Amniotic stem cell (primary cell): ENCODE measurements at regions not wholly inside any gene's neighbourhood (a gene's known extent, or its start where the extent isn't known, plus 50 kb on each side); places are given as distances from the start of the nearest gene placed in this dataset.

Experiments used
- DNase-seq: peaks from one replicate; lab custom pipeline; 2025; lab: John Stamatoyannopoulos, UW

DNA sequence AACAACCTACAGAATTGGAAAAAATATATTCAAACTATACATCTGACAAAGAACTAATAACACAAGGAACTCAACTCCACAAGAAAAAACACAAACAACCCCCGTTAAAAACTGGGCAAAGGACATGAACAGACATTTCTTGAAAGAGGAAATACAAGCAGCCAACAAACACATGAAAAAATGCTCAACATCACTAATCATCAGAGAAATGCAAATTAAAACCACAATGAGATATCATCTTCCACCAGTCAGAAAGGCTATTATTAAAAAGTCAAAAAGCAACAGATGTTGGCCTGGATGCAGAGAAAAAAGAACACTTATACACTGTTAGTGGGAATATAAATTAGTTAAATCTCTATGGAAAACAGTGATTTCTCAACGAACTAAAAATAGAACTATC, 82.6 kb upstream of the CCDC91 start:
- no peak for DNase-seq

DNA sequence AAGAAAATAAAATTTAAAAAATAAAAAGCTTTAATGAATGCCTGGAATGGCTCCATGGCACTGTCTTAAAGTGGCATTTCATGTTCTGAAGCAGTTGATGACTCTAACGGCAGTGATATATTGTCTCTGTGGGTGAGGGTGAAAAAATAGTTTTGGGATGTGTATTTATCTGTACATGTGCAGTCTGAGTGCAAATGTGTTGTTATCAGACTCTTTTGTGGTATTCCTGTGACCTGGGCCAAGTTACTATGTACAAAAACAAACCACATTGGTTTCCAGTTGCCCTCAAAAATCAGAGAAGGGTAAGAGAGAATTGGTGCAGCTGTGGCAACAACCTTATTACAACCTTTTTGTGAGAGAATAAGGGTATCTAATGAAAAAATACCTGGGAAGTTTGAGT, 81.7 kb upstream of the CCDC91 start:
- DNase-seq, result no peak

DNA sequence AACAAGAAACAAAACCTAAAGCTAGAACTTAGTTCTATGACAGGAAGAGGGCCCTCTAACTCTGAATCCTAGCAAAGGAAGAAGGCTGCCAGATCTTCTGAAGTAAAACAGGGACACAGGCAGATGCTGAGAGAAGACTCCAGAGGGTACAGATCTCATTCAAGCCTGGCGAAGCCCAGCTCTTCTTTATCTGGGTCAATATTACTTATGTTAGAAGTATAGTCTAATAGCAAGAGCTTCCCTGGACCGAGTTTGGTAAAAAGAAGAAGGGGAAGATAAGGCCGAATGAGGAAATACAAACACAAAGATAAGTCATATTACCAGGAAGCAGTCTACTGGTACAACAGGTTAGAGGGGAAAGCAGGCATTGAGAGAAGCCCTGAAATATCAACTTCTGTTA, 79.9 kb upstream of the CCDC91 start:
- no peak for DNase-seq

DNA sequence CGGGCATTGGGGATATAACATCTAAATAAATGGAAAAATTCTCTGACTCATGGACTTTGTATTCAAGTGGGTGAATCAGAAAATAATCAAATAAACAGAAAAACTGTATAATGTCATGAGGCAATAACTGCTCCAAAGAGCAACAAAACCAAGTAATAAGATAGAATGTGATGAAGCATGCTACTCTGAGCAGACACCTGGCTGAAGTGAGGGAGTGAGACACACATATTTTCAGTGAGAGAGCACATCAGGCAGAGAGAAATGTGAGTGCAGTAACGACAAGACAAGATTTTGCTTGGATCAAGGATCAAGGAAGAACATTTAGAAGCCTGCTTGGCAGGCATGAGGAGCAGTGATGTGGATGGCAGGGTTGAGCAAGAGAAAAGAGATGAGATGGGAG, 75.8 kb upstream of the CCDC91 start:
- DNase-seq, result no peak

DNA sequence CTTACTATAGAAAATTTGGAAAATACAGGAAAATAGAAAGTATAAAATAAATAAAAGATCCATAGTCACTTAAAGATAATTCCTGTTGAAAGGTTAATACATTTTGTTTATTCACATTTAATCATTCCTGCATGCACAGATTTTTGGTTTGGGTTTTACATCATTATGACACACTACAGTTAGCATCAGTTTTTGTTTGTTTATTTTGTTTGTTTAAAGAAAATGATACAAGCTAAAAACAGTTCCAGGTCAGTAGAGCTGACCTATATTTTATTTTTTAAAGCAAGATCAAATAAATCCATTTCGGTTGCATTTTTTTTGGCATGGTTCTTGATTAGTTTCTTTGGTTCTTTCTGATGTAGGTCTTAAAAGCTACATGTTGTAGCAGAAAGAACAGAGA, 68.8 kb upstream of the CCDC91 start:
- DNase-seq, result no peak

DNA sequence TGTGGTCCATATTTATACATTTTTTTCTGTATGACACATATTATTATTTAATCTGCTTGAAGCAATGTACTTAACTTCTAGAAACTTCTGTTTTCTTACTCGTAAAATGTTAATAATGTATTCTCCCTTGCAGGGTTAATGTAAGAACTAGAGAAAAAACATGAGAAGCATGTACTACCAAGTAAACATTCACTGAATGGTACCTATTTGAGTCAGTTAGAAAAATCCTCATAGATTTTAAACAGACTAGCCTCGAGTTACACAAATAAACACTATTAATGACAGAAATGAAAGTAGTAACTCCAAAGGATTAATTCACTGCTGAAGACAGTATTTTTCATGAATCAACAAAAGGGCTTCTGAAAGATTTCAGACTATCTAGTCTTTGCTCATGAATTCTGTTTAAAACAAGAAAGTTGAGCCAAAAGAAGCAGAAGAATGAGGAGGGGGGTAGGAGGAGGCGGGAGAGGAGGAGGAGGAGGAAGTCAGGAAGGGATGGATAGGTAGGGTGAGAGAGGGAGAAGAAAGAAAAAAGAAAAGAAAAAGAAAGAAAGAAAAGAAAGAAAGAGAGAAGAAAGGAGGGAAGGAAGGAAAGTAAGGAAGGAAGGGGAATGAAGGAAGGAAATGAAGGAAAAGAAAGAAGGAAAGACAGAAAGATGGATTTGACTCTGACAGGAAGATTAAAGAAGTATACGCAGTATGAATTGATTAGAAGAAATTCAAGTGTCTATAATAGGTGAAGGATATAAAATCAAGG, 68.2 kb upstream of the CCDC91 start:
- DNase-seq, result no peak

DNA sequence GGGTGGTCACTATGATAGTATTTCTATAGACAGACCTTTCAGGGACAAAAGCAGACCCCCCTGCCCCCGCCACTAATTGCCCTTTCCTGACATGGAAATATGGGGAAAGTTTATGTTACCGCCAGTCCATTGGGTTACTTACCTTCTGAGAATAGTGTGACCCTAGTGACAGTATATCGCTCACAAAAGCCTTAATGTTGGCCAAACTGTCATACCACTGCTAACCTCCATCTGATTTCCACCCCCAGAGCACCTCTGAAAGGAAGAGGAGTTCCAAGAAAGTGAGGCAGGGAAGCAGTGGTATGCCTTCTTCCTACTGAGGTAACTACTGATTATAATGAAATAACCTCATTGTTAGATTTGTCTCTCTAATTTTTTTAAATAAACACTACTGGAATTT, 67.5 kb upstream of the CCDC91 start:
- no peak for DNase-seq

DNA sequence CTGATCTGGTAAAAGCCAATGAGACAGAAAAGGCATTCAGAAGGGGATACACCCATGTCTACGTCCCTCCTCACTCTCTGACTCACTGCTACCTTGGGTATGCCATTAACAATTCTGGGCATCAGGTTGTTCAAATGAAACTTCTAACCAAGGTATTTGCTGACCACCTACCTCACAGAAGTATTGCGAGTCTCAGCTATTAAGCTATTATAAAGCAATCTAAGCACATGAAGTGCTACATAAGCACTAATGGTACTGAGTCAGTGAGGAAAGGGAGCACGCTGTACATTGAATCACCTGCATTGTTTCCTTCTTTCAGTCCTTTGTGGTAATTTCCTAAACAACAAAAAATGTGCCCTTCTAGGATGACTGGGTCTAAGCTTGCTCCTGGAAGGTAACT, 62.8 kb upstream of the CCDC91 start:
- DNase-seq, result no peak

DNA sequence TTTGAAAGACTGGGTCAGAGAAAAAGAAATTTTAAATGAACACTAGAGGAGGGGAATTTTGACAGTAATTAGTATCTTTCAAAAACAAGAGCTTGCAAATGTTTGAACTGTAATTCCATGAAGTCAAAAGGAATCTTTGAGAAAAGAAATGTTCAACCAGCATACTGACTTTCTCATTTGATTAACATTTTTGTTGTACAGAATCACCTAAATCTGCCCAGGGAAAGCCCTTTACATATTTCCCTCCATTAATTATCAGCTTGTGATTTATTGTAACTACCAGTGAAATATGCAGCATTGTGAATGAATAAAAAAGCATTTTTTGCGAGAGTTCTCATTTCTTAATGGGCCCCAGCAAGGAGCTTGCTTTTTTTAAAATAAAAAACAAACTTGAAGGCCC, 61.2 kb upstream of the CCDC91 start:
- no peak for DNase-seq

DNA sequence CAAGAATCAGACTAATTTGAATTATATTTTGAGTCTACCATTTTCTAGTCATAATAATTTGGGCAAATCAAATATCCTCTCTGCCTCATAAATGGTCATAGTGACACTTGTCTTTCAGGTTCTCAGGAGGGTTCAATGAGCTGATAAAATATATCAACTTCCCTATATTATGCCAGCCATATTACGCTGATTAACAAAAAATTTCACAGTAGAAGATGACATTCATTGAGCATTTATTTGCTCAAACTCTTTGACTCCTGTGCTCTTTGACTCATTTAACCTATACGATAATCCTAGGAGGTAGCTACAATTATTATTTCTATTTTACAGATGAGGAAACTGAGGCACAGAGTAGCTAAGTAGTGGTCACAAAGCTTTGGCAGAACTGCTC, 60.0 kb upstream of the CCDC91 start:
- no peak for DNase-seq

DNA sequence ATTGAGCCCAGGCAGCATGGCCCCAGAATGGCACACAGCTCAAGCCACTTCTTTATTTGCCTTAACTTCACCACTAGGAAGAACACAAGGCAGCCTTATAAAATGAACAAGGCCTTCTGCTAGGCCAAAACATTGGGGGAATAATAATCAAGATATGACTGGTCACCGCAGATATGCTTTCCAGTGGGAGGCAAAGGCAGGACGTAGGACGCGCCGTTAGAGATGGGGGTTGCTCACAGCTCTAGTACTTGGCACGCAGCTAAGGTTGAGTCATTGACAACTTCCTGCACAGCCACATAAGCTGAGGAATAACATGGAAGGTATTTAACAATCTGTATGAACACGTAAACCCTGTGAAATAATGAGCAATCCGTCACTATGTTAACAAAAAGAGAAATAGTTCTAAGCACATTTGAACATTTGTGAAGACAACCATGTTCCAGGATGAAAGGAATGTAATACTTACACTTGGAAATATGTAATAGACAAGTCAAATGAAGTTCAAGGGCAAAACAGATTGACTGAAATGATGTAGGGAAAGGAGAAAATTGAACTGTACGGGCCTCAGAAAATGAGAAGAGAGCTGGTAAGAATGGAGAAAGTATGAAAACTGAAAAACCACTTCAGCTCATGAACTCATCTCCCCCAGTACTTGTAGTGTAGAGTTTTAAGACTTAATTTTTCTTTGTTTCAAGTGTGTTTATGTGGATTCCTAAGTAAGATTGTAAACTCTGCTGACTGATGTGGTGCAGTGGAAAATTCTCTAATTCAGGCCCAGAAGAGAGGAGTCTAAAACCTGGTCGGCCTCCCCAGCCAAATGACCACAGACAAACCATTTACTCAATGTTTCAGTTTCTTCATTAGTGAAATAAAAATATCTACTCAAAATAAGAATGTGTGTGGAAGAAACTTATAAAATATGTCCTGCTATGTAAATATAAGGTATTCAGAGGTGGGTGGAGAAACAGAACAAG, 59.3 kb upstream of the CCDC91 start:
- DNase-seq, result peak; percentile 93

DNA sequence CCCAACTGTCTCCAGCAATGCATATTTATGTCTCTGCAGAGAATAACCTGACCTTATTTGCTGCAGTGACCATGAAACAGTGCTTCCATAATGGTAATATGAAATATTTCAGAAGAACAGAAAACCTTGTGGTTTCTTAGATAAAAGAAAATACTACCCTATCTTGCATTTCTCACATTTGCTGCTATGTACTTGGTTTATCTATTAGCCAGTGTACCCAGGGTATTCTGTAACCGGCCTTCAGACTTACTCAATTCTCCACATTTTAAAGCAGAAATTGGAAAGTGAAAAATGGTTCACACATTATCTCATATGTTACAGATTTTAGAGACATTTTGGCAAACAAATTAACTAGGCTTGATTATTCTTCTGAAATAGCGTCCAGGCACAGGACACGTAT, 57.9 kb upstream of the CCDC91 start:
- no peak for DNase-seq

DNA sequence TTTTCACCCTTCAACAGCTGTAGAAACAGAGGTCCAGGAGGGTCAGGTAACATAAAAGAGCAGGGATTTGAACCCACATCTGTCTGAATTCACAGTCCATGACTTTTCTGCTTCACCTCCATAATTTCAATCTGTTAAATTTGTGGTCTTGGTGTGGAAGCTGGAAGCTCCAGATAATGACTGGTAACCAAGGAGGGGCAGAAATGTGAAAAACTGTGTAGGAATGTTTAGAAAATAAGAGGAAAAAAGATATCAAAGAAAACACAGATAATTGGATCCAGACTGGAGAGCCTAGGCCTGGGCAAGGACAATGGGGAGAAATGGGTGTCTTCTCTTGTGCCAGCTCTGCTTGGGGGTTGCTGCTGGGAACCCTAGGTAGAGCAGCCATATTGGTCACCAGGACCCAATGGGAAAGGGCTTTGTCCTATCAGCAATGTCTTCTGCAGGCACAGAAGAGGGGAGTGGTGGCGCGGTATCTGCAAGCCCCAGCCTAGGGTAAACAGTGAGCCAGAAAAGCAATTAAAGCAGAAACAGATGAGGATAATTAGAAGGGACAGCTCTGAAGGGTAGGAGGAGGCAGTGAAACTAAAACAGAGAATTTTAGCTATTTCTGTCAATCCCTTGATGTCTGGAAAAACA, 54.3 kb upstream of the CCDC91 start:
- no peak for DNase-seq

DNA sequence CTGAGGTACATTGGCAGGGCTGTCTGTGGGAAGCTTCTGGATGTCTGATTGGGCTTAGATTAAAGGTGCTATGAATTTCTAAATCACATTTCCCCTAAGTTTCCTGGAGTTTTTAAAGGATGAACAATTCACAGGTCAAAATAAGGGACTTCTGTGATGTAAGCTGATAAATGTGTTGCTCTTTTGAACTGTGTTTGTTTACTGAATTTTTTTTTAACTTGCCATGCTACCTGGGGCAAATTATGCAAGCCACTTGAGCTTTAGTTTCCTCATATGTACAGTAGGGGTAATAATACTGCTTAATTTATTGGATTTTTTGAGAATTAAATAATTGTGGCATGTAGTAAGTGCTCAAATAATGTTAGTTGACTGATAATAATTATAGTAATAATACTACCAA, 52.8 kb upstream of the CCDC91 start:
- no peak for DNase-seq

DNA sequence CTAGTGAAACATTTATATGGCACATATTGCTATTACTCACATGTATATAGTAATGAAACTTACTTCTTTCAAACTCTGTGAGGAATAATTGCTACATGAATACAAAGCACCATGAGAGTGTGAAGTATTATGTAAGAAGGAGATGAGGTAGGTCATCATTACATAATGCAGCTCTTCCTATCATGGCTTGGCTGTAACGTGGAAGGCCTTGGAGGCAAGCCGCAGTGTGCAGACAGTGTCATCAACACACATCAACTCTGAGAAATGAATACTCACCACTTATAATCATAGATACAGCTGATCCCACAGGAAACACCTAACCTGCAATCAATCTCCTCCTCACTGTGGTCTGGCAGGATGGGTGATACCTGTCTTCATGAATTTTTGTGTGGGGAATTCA, 49.9 kb upstream of the CCDC91 start:
- DNase-seq, result no peak
